DMS153 treated with DMSO at 0.1 percent for 48 hours (cell line): ENCODE measurements at regions not wholly inside any gene's neighbourhood (a gene's known extent, or its start where the extent isn't known, plus 50 kb on each side); places are given as distances from the start of the nearest gene placed in this dataset.
"Not testable (repeated sequence)": the region's sequence is repeated elsewhere in the genome, so short reads cannot be mapped to it uniquely, and the experiment has no call there.

ENCODE experiments used
- DNase-seq: peaks from one replicate; lab custom pipeline; 2025; ENCODE audit not compliant: unreplicated experiment; lab: John Stamatoyannopoulos, UW

- no peak for DNase-seq
These were observed 462.1 kb upstream of the DPP6 start for GRCh38 chr7:153590136-153590535.

GRCh38 chr7:153590571-153590970 lies 461.6 kb upstream of the DPP6 start:
- DNase-seq: no peak

DNA sequence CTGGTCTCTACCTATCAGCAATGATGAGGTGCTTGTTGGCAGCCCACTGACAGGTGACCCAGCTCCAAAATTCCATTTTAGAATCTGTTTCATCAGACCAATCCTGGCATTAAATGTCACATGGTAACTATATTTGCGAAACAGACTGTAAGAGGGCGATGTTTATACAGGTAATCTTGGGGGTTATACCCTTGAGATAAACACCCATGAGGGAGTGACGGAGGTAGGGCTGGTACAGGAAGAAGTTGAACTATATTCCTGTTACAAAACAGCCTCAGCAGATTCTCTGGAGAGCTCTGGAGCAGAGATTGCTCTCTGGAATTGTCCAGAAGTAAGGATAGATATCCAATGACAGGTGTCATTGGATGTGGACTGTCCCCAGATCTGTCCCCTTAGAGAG lies 444.8 kb upstream of the DPP6 start:
- no peak for DNase-seq

DNA sequence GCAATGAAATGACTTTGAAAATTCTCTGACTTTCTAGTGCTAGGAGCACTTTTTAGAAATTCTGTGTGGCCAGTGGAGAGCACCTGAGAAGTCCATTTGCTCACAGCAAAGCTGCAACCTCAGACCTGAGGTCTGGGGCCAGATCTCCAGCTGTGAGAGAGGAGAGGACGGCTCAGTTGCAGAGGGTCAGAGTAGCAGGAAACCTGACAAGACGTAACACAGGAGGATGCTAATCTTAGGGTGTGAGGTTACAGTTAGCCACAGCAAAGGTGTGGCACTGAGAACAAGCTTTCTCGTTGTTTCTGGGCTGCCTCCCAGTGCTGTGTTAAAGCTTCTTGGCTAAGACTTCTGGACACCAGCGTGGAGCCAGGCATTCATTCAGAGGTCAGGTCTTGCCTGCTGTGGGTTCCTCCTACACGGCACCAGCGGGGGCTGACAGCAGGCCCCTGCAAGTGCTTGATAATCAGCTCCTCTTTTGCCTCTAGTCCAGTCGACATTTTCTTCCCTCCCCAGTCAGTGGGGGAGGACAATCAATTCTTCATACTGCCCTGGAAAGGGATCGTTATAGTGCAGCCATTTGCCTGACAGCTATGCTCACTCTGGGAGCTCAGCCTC lies 435.4 kb upstream of the DPP6 start:
- no peak for DNase-seq

GRCh38 chr7:153627323-153627722 lies 424.9 kb upstream of the DPP6 start:
- DNase-seq: no peak

DNA sequence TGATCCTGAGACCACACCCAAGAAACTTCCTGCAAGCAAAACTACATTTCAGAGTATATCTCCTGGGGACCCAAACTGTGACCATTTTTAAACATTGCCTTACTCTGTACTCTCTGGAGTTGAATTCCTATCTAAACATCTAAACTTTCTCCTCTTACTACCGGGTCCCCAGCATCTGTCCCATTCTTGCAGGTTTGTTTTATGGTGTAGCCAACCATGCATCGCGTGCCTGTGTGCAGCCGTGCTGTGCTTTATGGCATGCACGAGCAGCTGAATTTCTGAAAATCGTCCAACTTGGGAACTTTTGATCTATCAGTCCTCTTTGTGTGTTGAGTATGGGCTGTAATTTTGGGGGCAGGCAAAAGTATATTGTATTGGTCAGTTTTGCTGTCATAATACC lies 423.8 kb upstream of the DPP6 start:
- DNase-seq: no peak

DNA sequence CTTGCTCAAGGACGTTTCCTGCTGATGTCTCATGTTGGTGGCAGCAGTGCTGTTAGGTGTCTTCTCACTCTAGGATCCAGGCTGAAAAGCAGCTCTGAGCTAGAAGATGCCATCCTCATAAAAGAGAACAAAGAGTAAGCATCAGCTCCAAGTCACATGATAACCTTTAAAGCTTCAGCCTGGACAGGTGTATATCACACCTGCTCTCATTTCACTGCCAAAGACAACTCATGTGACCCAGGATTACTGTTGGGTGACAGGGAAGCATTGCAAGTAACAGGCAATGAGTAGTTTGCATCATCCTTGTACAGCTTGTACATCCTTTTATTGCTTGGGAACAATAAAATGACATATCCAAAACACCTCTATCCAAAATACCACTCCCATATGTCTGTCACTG lies 423.4 kb upstream of the DPP6 start:
- DNase-seq: peak; percentile 69

DNA sequence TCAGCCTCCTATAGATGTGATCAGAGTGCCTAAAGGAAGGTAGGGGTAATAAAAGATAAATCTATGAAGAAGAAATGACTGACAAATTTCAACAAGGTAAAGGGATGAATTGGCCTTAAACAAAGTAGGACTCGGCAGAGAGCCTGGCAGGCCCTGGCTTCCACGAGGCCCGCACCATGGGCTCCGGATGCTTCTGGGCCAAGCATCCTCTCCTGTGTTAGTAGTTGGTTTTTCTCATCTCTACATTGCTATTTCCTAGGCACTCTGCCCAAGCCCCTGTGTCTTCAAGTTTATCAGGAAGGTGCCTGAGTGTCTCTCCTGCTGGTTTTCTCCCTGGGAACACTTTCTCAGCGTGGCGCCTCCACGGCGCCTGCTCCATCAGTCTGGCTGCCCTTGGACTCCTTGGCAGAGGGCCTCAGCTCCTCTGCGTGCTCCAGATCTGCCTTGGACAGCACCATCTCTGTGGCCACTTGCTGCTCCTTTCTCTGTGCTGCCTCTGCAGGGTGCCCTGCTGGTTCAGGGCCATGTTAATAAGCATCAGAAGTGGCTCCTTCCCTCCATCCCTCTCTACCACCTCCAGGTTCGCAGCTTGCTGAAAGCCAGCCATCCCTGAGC lies 413.3 kb upstream of the DPP6 start:
- no peak for DNase-seq

DNA sequence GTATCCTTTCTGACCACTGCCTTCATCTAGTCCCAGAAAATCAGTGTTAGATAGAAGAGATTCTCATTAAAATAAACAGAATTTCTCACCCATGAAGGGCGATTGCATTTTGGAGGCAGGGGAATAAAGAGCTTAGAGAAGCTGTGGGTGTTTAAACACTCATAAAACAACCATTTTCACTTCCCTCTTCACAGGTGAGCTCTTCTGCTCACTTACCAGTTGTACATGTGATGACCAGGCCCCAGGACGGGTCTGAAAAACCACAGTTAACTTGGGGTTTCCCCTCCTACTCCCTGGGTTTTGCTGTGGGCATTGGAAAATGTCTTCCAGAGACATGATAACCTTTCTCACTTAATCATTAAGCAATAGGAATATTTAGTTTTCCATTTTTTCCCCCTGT lies 411.6 kb upstream of the DPP6 start:
- DNase-seq: no peak

- no peak for DNase-seq
These were observed 411.0 kb upstream of the DPP6 start for GRCh38 chr7:153641199-153641598.

DNA sequence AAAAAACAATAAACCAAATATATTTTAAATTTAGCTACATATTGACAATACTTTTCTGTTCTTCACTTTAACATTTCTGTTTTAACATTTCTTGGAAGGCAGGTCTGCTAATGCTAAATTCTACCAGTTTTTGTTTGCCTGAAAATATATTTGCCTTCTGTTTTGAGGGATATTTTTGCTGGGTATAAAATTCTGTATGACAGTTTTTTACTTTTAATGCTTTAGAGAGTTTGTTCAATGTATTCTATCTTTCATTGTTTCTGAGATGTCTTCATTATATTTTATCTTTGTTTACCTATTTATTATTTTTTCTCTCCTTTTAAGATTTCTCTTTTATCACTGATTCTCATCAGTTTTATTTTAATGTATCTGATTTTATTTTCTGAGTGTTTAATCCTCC lies 409.2 kb upstream of the DPP6 start:
- no peak for DNase-seq

- DNase-seq: no peak
These were observed 394.9 kb upstream of the DPP6 start for GRCh38 chr7:153657182-153657800.

DNA sequence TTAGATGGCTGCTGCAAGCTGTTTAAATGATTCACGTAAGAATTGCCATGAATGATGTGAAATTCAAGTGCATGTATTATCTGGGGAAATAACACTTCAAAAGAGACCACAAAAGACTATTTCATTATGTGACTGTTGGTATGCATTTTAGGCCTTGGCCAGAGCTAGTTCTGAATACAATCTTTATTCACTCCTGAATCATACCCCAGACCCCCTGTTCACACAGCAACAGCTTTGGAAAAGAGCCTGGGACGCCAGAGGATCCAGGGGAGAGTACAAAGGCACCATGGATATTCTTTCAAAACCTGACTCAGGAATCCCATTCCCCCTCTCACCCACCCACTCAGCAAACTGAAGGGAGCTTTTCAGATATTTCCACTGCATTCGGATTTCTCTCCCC lies 377.1 kb upstream of the DPP6 start:
- no peak for DNase-seq

GRCh38 chr7:153682628-153683027 lies 369.6 kb upstream of the DPP6 start:
- peak; percentile 16 for DNase-seq

GRCh38 chr7:153696242-153696641 lies 356.0 kb upstream of the DPP6 start:
- no peak for DNase-seq

- DNase-seq: no peak
These were observed 354.2 kb upstream of the DPP6 start for GRCh38 chr7:153698046-153698445.

GRCh38 chr7:153701678-153702077 lies 350.5 kb upstream of the DPP6 start:
- DNase-seq: no peak

DNA sequence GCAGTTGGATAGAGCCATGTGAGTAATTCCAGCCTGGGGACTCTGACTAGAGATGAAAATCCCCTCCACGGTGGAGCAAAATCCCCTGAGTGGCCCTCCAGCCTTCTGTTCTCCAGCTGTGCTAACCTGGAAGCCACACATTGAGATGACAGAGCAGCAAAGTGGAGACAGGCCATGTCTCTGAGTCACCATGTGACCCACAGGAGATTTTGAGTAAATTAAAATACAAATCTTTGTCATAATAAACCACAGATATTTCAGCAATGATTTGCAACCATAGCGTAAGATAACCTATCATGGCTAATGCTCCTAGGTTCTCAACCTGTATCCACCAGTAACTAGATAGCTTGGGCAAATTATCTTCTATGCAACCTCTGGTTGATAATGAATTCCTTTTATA lies 328.3 kb upstream of the DPP6 start:
- not testable (repeated sequence) for DNase-seq

- DNase-seq: peak; percentile 2
These were observed 320.7 kb upstream of the DPP6 start for GRCh38 chr7:153731504-153731903.

DNA sequence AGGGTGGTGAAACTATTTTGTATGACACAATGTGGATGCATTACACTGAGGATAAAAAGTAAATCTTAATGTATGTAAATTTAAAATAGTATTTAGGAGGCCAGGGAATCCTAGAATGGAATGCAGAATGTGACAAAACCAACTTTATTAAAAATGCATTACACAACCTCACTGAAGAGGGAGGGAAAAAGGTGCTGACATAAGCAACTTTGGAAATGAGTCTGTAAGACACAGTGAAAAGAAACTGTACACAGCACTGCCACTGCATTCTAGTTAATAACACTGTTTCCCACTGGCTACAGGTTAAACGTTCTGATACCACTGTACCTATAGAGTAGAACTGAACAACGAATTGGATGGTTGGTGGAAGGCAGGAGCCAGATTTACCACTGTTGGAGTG lies 308.8 kb upstream of the DPP6 start:
- not testable (repeated sequence) for DNase-seq

GRCh38 chr7:153747969-153748368 lies 304.2 kb upstream of the DPP6 start:
- DNase-seq: not testable (repeated sequence)

DNA sequence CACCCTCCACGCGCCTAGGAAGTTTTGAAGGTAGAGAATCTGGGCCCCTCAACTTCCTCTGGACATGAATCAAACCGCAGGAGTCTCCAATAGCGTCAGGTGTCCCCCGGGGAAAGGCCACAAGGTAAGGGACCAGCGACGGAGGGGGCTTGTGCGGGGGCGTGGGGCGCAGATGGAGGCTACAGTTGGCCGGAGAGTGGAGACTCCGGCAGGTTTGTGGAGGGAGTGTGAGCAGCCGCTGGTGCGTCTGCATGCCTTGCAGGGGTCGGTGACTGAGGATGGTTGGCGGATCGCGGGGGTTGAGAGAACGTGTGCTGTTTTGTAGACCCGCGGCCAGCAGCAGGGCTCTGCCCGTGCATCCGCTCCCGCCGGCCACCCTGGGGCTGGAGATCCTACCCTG lies 303.3 kb upstream of the DPP6 start:
- not testable (repeated sequence) for DNase-seq

DNA sequence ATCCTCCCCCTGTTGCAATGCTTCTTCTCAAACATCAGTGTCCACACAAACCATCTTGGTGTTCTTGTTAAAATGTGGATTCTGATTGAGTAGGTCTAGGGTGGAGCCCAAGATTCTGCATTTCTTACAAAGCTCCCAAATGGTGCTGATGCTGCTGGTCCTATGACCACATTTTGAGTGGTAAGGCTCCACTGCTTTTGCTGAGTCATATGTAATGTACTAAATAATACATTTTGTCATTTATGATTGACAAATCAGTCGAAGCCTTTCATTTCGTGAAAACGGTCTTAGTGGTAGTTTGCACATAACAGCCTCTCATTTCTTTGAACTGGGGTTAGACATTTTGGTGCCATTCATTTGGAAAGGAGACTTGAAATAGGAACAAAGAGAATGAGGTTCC lies 286.3 kb upstream of the DPP6 start:
- DNase-seq: not testable (repeated sequence)
